Stimulated activated CD4-positive, alpha-beta T cell treated with anti-CD3 and anti-CD28 coated beads, Interleukin-2, amount 100 ng/mL, for 4 hours (primary cell): ENCODE measurements at regions not wholly inside any gene's neighbourhood (a gene's known extent, or its start where the extent isn't known, plus 50 kb on each side); places are given as distances from the start of the nearest gene placed in this dataset.

Source experiments
- DNase-seq: peaks from one replicate; pipeline ENCODE4 v3.0.0-alpha.2; 2020; ENCODE audit warnings: low read depth

GRCh38 chr13:48891586-48891985 is 84.1 kb upstream of the FNDC3A start:
- no peak for DNase-seq

- DNase-seq: no peak
Measured at GRCh38 chr13:48892053-48892687, 83.5 kb upstream of the FNDC3A start.

GRCh38 chr13:48892688-48893075 is 83.0 kb upstream of the FNDC3A start:
- DNase-seq: no peak

GRCh38 chr13:48896312-48896711 is 79.4 kb upstream of the FNDC3A start:
- DNase-seq: no peak

- no peak for DNase-seq
Measured at GRCh38 chr13:48901781-48902180, 73.9 kb upstream of the FNDC3A start.

- DNase-seq: no peak
Measured at GRCh38 chr13:48902368-48902767, 73.3 kb upstream of the FNDC3A start.

GRCh38 chr13:48904668-48905290 is 70.9 kb upstream of the FNDC3A start:
- DNase-seq: no peak

GRCh38 chr13:48906200-48906599 is 69.5 kb upstream of the FNDC3A start:
- DNase-seq: no peak

GRCh38 chr13:48908381-48909055 is 67.2 kb upstream of the FNDC3A start:
- no peak for DNase-seq

- DNase-seq: no peak
Measured at GRCh38 chr13:48909056-48909389, 66.7 kb upstream of the FNDC3A start.

GRCh38 chr13:48910686-48911085 is 65.0 kb upstream of the FNDC3A start:
- DNase-seq: no peak

GRCh38 chr13:48919751-48920150 is 56.0 kb upstream of the FNDC3A start:
- DNase-seq: no peak

- DNase-seq: no peak
Measured at GRCh38 chr13:48920730-48921129, 55.0 kb upstream of the FNDC3A start.

- DNase-seq: no peak
Measured at GRCh38 chr13:48923376-48923775, 52.3 kb upstream of the FNDC3A start.

GRCh38 chr13:48925001-48925400 is 50.7 kb upstream of the FNDC3A start:
- DNase-seq: no peak
